GM18858 (cell line): ENCODE measurements at regions not wholly inside any gene's neighbourhood (a gene's known extent, or its start where the extent isn't known, plus 50 kb on each side); places are given as distances from the start of the nearest gene placed in this dataset.

Experiments
- ATAC-seq: cut with Tn5 transposase; IDR thresholded peaks from one replicate; pipeline ENCODE4 v1.9.1; 2021; ENCODE audit not compliant: unreplicated experiment

DNA sequence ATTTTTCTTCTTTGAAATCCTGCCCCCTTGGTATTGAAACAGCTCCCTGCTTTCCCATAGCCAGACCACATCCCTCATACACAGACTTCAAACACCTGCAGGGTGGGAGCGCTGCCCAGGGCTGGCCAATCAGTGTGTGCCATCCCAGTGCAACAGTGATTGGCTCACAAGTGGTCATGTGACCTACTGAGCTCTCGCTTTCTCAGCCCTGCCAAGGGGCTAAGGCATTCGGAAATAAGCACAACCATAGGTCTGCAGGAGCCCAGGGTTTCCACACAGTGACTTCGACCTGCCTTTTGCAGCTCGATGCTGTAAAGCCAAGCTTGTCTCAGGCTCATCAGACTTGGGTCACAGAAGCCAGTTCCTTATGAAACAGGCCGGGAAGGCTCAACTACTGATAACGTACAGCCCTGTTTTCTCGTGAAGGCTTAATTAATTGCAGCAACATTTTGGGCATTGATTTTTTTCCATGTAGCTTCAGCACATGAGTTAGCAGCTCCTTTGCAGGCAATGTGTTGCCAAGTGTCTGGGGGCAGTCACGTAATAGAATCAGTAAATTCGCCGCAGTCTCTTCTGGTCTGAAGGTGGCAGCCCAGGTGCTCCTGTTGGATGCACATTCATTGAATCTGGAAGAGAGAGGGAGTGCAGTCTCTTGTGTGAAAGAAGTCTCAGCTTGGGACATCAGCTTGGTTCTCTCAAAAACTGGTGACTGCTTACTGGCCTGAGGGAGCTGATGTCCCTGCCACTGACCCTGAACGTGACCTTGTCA, 1091.8 kb downstream of the AACS start:
- no peak for ATAC-seq

DNA sequence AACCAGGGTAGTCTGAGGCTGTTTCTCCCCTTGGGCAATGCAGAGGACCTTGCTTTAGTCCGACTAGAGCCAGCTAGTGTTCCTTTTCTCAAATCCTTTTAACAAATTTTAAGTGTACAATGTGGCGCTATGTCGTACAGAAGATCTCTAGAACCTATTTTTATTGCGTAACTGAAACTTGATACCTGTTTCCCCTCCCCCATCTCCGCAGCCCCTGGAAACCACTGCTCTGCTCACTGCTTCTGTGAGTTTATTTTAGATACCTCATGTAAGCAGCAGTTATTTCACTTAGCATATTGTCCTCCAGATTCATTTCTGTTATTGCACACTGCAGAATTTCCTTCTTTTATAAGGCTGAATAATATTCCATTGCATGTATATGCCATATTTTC, 1092.3 kb downstream of the AACS start:
- ATAC-seq: no peak

DNA sequence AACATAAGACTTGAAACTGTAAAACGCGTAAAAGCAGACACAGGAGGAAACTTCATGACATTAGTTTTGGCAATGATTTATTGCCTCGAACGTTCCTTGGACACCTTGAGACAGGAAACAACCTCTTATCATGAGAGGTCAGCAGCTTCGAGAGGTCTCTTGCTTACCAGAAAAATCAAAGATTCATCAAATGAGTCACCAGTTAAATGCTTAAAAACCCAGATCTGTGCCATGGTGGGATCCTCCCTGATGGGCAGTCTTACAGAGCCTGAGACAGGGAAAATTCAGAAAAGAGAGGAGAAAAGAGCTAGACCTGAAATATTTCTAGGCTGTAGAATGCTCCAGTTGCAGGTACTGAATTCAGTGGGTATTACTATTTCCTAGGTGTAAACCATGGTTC, 1093.9 kb downstream of the AACS start:
- no peak for ATAC-seq

DNA sequence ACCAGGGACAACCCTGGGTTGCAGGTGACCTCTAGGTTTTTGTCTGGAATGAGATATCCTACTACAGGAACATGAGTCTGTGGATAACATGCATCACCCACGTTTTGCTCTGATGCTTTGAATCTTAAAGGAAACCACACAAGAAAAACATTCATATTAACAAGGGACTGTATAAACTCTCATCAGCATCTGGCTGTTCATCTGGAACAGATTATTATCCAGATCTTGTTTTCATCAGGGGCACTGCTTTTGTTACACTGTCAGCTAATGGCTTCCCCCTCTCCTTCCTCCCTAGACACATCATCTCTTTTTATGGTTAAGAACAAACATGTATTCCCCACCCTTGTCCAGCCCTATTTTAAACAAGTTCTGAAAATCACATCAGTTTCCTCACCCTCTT, 1095.7 kb downstream of the AACS start:
- no peak for ATAC-seq

DNA sequence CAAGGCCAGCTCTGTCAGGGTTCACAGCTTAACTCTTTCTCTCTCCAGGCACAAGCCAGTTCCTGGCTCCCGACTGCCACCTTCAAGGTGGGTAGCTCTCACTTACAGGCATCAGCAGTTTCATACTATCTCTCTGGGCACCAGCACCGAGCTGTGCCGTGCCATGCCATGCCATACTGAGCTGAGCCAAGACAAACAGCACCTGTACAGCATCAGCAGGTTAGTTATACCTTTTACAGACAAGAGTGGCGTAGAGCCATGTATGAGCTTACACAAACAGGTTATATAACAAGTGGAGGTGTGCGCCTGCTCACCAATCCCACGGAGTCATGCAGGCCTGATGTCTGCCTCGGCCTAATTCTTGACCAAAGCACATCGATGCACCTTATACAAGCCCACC, 1098.7 kb downstream of the AACS start:
- ATAC-seq: no peak

DNA sequence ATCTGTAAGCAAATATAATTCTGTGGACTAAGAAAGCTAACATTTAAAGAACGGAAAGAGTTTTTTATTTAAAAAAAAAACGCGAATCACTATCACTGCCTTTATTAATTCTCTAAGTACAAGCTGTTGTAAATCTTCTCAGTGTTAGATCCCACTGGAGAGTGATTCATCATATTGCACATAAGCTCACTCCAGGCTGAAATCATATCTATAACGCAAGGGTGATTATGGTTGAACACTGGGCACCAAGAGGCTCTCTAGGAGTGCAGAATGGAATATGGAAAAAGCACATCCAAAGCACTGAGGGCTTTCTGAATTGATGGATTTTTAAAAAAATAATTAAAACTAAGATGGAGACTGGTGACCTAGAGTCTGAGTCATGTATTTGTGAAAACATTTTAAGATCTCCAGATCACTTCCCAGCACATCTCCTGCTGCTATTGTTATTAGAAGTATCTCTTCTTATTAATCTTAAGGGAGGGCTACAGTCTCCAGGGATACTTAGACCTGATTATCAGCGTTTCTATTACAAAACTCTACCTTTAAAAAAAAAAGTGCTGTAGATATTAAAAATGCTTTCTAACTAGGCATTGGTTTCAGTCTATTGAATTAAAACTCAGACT, 1106.8 kb downstream of the AACS start:
- no peak for ATAC-seq

DNA sequence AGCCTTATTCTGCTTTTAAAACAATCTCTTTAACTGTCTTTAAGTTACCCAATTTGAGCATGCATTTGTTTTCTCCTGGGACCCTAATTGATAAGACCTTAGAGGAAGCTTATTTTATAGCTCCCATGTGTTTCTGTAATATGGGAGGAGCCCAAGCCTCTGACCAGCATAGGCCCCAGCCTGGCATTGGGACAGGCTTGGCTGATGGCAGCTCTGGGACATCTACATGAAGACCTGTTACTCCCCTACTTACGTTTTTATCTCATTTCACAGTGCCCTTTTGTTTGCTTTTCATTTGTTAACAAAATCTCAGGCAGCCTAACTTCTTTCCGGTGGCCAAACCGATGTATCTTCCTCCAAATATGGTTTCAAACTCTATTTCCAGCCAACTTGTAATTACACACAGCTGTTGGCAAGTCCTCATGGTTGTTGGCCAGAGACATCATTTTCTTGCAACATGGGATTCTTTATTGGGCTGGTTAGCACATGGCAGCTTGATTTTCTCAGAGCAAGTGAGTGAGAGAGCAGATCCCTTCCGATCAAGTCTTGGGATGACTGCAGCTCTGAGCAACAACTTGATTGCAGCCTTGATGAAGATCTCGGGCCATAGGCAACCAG, 1117.5 kb downstream of the AACS start:
- ATAC-seq: no peak

DNA sequence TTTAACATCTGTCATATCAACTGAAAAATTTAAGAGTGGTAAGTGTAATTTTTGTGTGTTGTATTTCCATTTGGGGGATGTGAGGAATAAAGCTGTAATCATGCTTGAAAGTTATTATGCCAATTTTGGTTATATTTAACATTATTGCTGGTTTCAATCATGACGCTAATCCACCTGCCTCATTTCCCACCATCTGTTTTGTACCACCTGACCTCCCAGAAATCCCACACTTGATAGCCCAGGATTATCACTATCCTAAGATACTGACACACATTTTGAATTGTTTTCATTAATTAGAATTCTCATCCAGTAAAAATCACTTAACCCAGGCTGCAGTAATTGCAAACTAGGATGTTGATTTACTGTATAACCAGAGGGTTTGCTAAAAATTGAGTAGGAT, 1119.8 kb downstream of the AACS start:
- ATAC-seq: no peak

DNA sequence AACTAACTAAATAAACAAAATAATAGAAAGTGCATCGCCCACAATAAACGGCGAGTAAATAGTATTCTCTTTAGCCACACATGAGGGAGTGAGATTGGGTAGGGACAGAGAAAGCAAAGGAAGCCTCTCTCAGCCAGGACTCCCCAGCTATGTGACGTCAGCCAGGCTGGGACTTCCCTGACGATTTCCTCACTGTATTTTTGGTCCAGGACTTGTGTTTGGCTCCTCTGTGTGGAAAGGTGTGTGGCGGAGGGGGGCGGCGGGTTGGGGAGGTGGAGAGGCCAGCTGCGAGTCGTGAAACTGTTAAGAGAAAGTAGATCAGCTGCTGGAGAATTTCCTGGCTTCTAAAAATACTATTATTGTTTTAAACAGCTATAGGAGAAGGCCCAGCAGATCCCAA, 1124.6 kb downstream of the AACS start:
- no peak for ATAC-seq

DNA sequence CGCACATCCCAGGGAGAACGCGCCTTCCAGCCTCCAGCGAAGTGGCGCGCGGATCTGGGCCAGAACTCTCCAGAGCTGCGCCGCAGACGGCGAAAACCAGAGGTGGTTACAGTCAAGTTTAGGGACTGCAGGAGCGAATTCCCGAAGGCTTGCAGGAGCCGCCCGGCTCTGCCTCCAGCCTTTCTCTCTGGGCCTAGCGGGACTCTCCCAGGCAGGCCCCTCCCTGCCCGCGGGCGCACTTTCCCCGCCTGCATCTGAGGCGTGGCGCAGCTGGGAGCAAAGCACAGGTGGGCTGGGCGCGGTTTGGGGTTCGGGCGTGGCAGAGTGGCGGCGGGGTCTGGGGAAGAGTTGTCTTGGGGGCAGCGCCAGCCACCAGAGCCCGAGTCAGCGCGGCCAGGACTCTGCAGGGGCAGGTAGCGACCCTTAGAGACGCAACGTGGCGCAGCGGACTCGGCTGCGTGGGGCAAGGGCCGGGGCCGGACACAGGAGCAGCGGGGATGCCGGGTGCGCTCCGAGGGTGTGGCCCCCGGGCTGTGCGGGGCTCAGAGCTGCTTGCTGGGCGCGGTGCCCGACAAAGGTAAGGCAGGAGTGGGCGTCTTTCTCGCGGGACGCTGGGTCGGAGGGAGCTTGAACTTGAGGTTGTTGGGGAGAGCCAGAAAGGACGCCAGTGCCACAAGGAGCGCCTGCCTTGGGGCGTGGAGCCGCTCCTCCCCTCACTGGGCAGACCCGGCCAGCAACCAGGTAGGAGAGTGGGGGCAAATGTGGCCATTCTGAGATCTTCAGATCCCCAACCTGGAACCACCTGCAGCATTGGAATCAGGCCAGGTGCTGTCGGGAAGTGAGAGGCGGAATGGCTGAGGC, 1126.0 kb downstream of the AACS start:
- no peak for ATAC-seq

DNA sequence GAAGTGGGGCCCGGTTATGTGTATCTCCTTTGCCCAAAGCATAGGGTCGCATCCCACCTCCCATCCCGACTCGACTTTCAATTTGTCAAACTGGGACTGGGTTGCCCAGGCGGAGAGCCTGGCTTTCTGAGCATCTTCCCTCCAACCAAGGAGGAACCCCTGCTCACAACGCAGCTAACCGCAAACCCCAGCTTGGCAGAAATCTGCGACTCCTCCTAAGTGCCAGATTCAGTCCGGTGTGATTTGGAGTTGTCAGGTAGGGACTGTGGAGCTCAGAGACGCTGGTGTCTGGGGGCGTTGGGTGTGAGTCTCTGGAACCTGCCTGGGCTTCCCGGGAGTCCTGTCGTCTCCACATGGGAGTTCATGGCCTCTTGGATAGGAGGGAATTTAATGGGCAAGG, 1126.7 kb downstream of the AACS start:
- ATAC-seq: no peak

DNA sequence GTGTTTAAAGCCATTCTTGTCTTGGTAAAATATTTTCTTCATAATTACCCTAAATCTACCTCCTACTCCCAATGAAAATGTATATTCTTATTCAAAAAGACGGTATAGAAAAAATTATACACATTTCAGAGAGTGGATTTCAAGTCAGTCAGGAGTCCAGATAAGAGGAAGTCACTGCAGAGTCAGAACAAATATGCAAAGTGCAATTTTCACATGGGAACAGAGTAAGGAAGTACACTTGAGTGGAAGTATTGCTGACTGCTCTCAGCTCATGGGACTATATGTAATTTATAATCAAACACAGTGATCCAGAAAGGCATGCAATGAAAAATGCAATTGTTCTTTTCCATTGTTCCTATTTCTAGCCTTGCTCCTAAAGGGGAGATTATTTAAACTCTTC, 1128.0 kb downstream of the AACS start:
- ATAC-seq: no peak

DNA sequence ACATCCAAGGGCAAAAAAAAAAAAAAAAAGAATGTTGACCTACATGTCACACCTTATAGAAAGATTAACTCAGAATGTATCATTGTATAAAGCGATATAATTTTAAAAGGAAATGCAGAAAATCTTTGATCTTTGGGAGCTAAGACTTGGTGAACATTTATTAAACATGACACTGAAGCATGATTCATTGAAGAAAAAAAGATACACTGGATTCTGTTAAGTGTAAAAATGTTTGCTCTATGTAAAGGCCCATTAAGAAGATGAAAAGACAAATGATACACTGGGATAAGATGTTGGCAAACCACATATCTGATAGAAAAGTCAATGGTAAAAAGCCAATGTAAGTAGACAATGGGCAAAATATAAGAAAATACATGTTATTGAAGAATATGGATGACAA, 1131.0 kb downstream of the AACS start:
- no peak for ATAC-seq

DNA sequence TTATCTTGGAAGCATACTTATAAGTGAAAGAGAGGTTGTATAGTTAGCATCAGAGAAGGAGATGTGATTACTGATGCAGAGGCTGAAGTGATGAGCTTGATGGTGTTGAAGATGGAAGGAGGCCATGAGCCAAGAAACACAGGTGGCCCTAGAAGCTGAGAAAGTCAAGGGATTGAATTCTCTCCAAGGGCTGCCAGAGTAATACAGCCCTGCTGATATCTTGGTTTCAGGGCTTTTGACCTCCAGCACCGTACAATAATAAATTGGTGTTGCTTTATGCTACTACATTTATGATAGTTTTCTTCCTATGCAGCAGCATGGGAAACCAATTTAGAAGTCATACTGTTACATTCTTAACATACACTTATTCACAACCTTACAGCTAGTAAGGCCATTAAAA, 1133.3 kb downstream of the AACS start:
- no peak for ATAC-seq

DNA sequence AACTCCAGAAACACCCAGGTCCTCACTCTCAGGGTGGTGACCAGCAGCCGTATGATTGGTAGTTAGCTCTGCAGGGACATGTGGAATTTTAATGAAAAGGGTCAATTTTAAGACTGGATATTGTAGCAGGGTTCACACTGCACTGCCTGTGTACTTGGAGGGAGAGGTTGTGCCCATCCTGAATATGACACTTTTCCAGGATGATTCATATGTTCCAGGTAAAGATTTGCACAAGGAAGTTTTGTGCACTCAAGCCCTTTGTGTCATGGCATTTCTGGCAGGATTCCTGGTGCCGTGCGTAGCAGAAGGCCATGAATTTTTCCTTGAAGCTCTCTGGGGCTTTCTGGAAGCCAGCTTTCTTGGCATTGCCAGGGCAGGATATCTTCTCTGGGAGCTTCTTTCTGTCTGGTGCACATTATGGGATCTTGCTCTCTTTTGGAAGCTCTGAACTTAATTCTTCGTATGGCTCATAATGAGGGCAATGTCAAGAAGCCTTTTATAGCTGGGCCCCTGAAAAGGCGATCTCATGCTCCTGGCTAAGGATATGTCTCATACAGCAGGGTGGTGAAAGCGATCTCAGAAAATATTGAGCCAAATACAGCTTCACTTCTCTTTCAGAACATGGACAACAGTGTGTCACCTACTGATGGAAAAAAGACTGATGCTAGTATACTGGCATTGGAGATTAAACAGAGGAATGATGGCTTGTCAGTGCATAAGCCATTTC, 1133.9 kb downstream of the AACS start:
- no peak for ATAC-seq

DNA sequence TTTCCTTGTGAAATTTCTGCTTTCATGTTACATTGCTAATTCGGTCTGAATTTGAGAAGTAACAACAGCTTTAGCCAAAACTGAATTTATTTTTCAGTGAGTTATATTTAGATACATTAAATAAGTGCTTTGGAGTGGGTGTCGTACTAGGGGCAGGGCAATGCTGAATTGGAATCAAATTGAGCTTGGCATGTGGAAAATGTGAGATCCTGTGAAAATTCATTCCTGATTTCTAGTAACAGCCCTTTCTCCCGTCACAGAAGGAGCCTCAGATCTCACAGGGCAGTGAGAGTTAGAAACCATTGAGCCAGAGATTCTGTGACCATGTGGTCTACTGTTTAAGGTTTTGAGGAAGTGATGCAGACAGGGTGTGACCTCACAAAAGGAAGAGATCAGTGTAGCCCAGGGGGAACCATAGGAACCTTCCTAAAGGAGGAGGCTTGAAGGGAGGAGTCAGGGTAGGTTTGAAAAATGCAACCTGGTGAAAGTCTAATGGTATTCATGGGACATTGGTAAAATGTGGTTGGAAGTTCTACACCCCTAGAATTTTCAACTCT, 1136.8 kb downstream of the AACS start:
- no peak for ATAC-seq

DNA sequence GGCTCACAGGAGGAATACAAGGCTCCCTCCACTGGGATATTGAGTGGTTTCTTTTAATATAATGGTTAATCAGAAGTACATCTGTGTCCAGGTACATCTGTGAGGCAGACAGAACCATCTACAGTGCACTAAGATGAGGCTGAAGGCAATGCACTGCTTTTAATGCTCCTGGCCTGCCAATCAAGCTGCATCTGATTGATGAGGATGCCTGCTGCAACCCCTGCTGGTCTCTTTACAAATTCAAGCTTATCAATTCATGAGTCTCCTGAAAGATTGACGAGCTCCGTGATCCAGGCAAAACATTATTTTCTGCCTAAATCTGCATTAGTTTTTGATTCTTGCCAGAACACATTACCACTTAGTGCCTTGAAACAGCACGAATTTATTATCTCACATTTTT, 1139.1 kb downstream of the AACS start:
- ATAC-seq: no peak

DNA sequence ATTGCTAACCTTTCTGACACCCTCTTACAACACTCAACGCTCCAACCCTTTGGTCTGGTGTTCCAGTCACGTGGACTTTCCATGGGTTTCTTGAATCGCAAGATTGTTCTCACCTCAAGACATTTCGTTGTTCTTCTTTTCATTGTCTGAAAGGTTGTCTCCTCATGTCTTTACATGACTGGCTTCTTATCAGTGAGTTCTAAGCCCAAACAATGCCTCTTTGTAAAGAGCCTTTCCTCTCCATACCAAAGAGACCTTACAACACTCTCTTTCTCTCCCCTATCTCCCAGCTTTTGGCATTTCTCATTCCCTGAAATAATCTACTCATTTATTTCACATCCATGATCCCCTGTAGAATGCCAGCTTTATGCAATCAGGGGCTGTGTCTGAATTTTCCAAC, 1144.8 kb downstream of the AACS start:
- ATAC-seq: no peak

DNA sequence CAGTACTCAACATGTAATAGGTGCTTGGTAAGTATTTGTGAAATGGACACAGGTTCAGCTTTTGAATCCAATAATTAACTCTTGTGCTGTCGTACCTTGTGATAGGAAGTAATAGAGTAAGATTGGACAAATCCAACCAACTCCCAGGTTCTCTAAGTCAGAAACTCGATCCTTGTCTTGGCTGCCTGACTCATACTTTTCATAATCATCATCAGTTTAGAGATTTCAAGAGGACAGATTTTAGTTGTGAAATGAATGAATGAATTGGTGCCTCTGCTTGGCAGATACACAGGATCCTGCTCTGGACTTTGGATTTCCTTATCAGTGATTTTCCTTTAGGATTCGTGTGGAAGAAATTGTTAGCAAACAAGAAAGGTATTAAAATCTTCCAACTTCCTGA, 1145.2 kb downstream of the AACS start:
- no peak for ATAC-seq

DNA sequence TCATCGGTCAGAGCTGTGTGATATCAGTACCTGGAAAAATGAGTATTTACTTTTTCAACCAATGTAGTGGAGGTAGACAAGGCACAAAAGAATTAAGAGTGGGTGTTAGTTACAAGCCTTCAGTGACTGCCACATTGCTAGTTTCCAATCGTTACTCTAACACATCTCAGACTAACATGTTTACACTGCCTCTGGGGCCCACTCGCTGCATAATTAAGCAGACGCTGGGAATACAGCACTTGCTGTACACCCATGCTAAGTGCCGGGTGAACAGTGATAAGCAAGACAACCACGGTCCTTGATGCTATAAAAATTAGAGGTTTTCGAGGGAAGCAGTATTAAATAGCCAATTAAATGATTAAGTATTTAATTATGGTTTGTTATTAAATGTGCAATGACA, 1147.6 kb downstream of the AACS start:
- ATAC-seq: no peak

DNA sequence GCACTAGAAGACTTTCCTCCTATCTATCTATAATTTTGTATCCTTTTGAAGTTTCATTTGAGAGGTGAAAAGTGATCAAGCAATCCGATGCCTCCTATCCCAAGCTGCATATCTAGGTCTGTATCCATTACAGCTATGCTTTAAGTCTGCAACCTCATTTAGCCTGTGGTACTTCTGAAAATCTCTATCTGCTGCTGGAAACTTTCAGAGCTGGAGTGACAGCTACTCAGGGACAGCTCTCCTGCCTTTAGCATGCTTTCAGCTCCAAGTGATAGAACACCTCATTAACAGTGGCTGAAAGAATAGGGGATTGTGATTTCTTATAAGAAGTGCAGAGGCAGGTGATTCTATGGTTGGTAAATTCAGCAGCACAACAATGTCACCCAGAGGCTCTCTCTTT, 1153.5 kb downstream of the AACS start:
- ATAC-seq: no peak
